NCI-H146 treated with DMSO at 0.1 percent for 48 hours (cell line): ENCODE measurements at regions not wholly inside any gene's neighbourhood (a gene's known extent, or its start where the extent isn't known, plus 50 kb on each side); places are given as distances from the start of the nearest gene placed in this dataset.
"Not testable (repeated sequence)": the region's sequence is repeated elsewhere in the genome, so short reads cannot be mapped to it uniquely, and the experiment has no call there.

Source experiments
- DNase-seq: peaks from one replicate; lab custom pipeline; 2025; ENCODE audit not compliant: unreplicated experiment; lab: John Stamatoyannopoulos, UW

DNA sequence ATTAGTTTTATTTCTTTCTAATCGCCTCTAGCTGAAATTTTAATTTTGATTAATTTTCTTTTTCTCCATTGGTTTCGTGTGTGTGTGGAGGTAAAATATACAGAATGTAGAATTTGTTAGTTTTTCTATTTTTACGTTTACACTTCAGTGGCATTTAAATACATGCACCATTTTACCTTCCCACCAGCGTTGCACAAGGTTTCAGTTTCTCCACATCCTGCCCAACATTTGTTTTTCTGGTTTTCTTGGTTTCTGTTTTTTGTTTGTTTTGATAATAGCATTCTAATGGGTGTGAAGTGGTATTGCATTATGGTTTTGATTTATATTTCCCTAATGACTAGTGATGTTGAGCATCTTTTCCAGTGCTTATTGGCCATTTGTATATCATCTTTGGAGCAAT lies 871.4 kb upstream of the DEFB115 start:
- DNase-seq, result not testable (repeated sequence)

DNA sequence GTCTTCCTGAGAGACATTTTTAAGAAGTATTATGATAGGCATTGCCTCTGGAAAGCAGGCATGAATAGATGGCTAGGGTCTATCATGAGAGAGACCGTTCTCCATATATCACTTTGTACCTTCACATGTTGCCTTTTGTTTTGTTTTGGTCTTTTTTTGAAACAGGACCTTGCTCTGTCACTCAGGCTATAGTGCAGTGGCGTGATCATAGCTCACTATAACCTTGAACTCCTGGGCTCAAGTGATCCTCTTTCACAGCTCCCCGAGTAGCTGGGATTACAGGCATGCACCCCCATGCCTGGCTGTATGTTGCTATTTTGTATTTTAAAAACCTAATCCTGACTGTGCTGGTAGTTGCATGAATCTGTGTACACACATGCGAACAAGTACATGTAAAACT lies 869.6 kb upstream of the DEFB115 start:
- not testable (repeated sequence) for DNase-seq

DNA sequence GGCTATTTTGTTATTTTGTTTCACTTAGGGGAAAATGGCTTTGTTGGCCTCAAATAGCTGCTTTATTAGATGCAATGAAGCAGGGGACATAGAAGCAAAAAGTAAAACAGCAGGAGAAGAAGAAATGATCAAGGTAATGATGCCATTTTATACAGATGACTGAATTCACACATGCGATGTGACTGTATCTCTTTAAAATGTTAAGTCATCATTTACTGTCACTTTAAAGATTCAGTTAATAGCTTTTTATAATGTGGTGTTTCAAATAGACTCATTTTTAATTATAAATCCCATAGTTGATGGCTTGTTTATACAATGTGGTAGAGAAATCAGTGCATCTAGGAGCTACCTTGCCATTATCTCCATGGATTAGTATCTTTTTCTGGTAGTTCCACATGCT lies 863.9 kb upstream of the DEFB115 start:
- DNase-seq, result not testable (repeated sequence)

DNA sequence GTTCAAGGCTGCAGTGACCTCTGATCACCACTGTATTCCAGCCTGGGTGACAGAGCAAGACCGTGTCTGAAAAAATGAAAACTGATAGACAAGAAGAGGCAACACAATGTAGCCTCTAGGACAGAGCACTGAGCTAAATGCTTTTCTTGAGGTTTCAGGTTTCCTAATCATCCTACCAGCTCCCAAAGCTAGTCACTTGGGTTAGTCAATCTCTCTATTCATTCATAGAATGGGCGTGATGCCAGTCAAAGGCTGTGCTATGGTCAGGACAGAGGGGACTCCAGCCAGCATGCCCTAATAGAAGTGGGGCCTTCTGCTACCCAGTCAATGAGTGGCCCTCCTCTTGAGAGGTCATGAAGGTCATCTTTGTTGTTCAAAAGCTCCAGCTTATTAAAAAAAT lies 860.4 kb upstream of the DEFB115 start:
- not testable (repeated sequence) for DNase-seq

DNA sequence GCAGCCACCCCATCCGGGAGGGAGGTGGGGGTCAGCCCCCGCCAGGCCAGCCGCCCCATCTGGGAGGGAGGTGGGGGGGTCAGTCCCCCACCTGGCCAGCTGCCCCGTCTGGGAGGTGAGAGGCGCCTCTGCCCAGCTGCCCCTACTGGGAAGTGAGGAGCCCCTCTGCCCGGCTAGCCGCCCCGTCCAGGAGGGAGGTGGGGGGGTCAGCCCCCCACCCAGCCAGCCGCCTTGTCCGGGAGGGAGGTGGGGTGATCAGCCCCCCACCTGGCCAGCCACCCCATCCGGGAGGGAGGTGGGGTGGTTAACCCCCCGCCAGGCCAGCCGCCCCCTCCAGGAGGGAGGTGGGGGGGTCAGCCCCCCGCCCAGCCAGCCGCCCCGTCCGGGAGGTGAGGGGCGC lies 852.4 kb upstream of the DEFB115 start:
- not testable (repeated sequence) for DNase-seq

DNA sequence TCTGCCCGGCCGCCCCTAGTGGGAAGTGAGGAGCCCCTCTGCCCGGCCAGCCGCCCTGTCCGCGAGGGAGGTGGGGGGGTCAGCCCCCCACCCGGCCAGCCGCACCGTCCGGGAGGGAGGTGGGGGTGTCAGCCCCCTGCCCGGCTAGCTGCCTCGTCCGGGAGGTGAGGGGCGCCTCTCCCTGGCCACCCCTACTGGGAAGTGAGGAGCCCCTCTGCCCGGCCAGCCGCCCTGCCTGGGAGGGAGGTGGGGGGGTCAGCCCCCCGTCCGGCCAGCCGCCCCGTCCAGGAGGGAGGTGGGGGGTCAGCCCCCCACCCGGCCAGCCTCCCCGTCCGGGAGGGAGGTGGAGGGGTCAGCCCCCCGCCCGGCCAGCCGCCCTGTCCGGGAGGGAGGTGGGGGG lies 851.9 kb upstream of the DEFB115 start:
- DNase-seq, result not testable (repeated sequence)

DNA sequence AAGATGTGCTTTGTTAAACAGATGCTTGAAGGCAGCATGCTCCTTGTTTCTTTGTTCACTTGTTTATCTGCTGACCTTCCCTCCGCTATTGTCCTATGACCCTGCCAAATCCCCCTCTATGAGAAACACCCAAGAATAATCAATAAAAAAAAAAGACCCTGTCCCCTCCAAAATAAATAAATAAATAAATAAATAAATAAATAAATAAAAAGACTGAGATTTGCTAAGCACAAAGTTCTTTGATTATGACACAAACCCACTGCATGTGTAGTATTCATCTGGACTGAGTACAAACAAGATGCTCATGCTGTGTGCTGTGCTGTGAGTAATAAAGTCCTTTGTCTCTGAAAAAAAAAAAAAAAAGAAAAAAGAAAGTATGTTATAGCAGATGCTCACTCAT lies 851.1 kb upstream of the DEFB115 start:
- not testable (repeated sequence) for DNase-seq

DNA sequence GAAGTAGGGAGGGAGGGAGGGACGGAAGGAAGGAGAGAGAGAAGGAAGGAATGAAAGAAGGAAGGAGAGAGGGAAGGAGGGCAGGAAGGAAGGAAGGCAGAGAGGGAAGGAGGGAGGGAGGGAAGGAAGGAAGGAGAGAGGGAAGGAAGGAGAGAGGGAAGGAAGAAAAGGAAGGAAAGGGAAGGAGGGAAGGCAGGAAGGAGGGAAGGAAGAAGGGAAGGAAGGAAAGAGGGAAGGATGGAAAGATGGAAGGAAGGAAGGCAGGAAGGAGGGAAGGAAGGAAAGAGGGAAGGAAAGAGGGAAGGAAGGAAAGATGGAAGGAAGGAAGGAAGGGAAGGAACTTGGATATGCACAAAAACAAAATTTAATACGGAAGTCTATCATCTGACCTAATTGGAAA lies 844.5 kb upstream of the DEFB115 start:
- DNase-seq, result no peak

DNA sequence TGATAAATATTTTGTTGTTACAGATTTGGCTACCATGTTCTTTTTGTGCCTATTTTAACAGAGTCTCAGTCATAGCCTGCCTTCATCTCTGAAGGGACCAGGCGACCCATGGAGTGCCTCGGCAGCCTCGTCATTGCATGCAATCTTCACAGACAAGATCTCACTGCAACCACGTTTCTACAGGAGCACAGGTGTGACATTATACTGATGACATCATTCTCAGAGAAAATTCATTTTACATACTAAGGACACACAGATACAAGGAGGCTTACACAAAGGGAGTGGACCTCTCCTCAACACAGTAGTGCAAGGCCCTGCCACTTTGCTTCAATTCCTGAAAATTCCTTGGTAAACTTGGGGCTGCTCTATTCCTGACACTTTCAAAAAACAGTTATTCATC lies 840.1 kb upstream of the DEFB115 start:
- DNase-seq, result not testable (repeated sequence)

DNA sequence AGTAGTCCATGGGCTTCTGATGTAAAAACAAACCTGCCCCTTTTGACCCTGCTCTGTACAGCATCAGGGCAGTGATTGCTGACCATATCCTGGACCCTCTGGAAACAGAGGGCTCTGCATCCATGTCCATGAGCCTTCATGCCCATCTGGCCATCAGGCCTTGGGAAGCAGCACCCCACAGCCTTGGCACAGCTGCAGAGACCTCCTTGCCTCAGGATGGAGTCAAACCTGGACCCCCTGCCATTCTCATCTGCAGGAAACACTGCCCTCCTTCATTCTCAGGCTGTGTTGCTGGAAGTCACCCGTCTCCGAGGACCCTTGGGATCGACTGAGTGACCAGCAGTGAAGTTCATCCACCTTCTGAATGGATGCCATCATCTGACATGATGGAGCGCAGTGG lies 839.1 kb upstream of the DEFB115 start:
- DNase-seq, result not testable (repeated sequence)

DNA sequence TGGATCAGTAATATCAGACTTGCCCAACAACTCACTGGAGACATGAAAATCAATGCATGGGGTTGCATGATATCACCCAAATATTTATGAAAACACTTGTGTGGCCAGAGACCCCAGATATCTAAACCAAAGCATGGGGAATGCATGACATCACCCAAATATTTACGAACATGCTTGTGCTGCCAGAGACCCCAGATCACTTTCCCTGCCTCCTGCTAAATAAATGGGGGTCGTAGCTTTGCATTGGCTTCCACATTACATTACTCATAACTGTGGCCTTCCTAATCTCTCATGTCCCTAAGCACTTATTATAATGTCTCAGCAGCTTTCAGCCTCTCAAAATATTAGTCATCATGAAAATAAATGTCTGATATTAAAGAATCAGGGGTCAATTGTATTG lies 838.0 kb upstream of the DEFB115 start:
- DNase-seq, result no peak

DNA sequence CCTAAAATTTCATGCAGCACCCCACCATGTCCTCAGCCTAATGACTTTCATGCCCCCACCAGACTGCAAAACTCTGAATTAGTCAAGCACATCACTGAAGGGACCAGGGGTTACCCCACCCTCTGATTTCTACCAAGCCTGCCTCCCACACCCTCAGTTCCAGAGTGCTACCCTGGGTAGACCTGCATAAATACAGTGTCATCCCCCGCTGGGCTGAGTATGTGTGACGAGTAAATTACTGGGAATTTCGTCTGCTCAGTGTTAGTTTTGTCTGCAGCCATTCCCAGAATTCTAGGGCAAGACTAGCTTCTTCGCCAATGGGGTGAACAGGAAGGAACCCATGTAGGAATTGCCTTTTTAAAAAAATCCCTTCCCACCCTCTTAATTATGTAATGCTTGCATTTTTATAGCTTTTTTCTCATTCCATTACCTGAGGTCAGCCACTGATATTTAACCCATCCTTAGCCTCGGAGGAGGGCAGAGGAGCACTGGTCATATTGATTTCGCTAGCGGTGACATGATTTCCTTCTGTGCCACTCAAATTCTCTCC lies 837.5 kb upstream of the DEFB115 start:
- not testable (repeated sequence) for DNase-seq
